ENCODE measurements at regions not wholly inside any gene's neighbourhood (a gene's known extent, or its start where the extent isn't known, plus 50 kb on each side); places are given as distances from the start of the nearest gene placed in this dataset.
A peak's percentile ranks its signal among the peaks of the same experiment; 100 is the strongest.

- TF ChIP-seq RHOXF2B (CRISPR knock-in tag; conservative IDR thresholded peaks at IDR 0.05) = peak; percentile 66; the same call in 1 of the 2 replicates
- 0 out of 4 replicates have a peak, but pooled peaks of 1 of the 2 experiments have one; percentile 20 for TF ChIP-seq UBTF (IDR thresholded peaks at IDR 0.05; ENCODE audit: borderline replicate concordance in 1 of 2, low read depth in 2 of 2, low read length in 2 of 2)
- TF ChIP-seq ZNF311 (CRISPR knock-in tag; IDR thresholded peaks at IDR 0.05) = peak; percentile 86
- peak; percentile 93 for TF ChIP-seq SMARCC2 (IDR thresholded peaks at IDR 0.05; ENCODE audit: low read depth)
- TF ChIP-seq RAD21 (CRISPR knock-in tag; conservative IDR thresholded peaks at IDR 0.05 in 1 of 2, IDR thresholded peaks at IDR 0.05 in 1 of 2) = peak in 1 of 2 experiments; percentile 21; a peak in 1 of 4 replicates
- peak; percentile 54 for TF ChIP-seq JUND (IDR thresholded peaks at IDR 0.05; ENCODE audit: borderline replicate concordance, low read depth, low read length)
- TF ChIP-seq JUND (tag; IDR thresholded peaks at IDR 0.05; ENCODE audit: borderline replicate concordance, low read depth, low read length) = no peak
- peak; percentile 64 for TF ChIP-seq NR2C1 (IDR thresholded peaks at IDR 0.05)
- peak; percentile 53; the same call in 1 of the 2 replicates for TF ChIP-seq NR2C1 (tag; IDR thresholded peaks at IDR 0.05)
- peak; percentile 83; the same call in 1 of the 2 replicates for TF ChIP-seq FOXJ2 (tag; IDR thresholded peaks at IDR 0.05)
- no peak for TF ChIP-seq MYNN (IDR thresholded peaks at IDR 0.05)
- no peak for TF ChIP-seq MYNN (CRISPR knock-in tag; IDR thresholded peaks at IDR 0.05)
- peak; percentile 13; the same call in 1 of the 2 replicates for TF ChIP-seq RNF219 (CRISPR knock-in tag; IDR thresholded peaks at IDR 0.05)
- TF ChIP-seq CBFA2T2 (conservative IDR thresholded peaks at IDR 0.05) = peak; percentile 98
- TF ChIP-seq SMARCE1 (IDR thresholded peaks at IDR 0.05) = peak; percentile 95
- TF ChIP-seq MEIS2 (IDR thresholded peaks at IDR 0.05; ENCODE audit: partially characterized antibody) = peak; percentile 56
- TF ChIP-seq ZNF639 (CRISPR knock-in tag; conservative IDR thresholded peaks at IDR 0.05 in 1 of 2, IDR thresholded peaks at IDR 0.05 in 1 of 2) = 0 out of 4 replicates have a peak, but pooled peaks have one; percentile 42 to 49
- peak; percentile 79; the same call in 1 of the 2 replicates for TF ChIP-seq CREB3 (tag; conservative IDR thresholded peaks at IDR 0.05; ENCODE audit: low read depth)
- TF ChIP-seq ZNF511 (CRISPR knock-in tag; IDR thresholded peaks at IDR 0.05) = no peak
Observed at GRCh38 chr22:19643448-19644313, 70.6 kb upstream of the SEPTIN5 start (continued).
